Epithelial cell of esophagus (primary cell): ENCODE measurements at regions not wholly inside any gene's neighbourhood (a gene's known extent, or its start where the extent isn't known, plus 50 kb on each side); places are given as distances from the start of the nearest gene placed in this dataset.

Source experiments
- DNase-seq: peaks from one replicate; pipeline ENCODE4 v3.0.0; 2010; ENCODE audit warnings: low read depth
- H3K4me3 ChIP-seq: 2 replicates; pipeline ENCODE4 v1.5.1; 2011; ENCODE audit warnings: mild to moderate bottlenecking, low read length, control low read depth
- TF ChIP-seq, protein P1 (sequence below): IDR thresholded peaks from 2 replicates; pipeline ENCODE4 v1.5.1; 2011; ENCODE audit warnings: low read depth, mild to moderate bottlenecking, low read length, control low read depth, inconsistent platforms; ENCODE audit not compliant: insufficient read depth; ENCODE audit errors: missing control alignments

DNA sequence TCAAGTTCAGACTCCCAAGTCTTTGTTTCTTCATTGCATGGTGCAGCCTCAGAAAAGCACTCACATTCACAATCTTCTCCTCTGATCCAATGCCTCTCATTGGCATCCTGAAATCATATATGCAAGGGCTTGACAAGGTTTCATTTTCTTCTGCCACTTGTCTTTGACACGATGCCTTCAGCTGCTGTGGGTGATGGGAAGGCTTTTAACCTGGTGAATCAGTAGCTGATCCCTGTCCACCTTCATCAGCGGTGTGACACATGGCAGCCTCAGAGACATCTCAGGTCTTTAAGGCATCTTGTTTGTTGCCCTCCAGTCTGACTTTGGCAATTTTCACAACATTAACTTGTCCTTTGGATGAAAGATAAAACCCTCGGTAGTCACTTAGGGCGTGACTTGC is 147.2 kb downstream of the PRELID2 start:
- TF ChIP-seq, protein P1, sequence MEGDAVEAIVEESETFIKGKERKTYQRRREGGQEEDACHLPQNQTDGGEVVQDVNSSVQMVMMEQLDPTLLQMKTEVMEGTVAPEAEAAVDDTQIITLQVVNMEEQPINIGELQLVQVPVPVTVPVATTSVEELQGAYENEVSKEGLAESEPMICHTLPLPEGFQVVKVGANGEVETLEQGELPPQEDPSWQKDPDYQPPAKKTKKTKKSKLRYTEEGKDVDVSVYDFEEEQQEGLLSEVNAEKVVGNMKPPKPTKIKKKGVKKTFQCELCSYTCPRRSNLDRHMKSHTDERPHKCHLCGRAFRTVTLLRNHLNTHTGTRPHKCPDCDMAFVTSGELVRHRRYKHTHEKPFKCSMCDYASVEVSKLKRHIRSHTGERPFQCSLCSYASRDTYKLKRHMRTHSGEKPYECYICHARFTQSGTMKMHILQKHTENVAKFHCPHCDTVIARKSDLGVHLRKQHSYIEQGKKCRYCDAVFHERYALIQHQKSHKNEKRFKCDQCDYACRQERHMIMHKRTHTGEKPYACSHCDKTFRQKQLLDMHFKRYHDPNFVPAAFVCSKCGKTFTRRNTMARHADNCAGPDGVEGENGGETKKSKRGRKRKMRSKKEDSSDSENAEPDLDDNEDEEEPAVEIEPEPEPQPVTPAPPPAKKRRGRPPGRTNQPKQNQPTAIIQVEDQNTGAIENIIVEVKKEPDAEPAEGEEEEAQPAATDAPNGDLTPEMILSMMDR: no peak

DNA sequence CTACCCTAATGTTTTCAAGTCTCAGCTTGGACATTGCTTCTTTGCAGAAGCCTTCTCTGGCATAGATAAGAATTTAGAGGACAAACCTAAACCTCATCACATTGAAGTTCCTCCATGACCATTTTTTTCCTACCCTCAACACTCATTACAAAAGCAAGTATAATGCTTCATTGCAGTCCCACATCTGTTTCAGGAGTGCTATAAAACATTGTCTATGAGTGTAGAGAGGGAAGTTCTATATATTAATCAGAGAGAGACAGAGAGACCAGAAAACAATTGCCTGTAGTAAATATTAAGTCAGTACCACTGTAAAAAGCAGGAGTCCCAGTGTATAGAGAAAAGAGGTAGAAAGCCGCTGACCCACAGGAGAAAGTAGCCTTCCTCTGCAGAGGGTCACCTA is 149.7 kb downstream of the PRELID2 start:
- H3K4me3 ChIP-seq: no peak overlapping the region
- TF ChIP-seq, protein P1: no peak
- DNase-seq: no peak

More for the DNA sequence above, 147.2 kb downstream of the PRELID2 start:
- no peak for DNase-seq
- no peak overlapping the region for H3K4me3 ChIP-seq

DNA sequence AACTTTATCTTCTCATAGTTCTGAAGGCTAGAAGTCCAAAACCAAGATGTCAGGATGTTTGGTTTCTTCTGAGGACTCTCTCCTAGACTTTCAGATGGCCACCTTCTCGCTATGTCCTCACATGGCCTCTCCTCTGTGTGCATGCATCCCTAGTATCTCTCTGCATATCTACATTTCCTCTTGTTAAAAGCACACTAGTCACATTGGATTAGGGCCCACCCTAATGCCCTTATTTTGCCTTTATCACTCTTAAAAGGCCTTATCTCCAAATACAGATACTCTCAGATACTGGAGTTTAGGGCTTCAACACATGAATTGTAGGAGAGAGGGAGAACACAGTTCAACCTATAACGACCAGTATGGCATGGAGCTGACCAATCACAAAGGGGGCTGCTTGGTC is 151.7 kb downstream of the PRELID2 start:
- no peak overlapping the region for H3K4me3 ChIP-seq
- TF ChIP-seq, protein P1: no peak
- DNase-seq: no peak

DNA sequence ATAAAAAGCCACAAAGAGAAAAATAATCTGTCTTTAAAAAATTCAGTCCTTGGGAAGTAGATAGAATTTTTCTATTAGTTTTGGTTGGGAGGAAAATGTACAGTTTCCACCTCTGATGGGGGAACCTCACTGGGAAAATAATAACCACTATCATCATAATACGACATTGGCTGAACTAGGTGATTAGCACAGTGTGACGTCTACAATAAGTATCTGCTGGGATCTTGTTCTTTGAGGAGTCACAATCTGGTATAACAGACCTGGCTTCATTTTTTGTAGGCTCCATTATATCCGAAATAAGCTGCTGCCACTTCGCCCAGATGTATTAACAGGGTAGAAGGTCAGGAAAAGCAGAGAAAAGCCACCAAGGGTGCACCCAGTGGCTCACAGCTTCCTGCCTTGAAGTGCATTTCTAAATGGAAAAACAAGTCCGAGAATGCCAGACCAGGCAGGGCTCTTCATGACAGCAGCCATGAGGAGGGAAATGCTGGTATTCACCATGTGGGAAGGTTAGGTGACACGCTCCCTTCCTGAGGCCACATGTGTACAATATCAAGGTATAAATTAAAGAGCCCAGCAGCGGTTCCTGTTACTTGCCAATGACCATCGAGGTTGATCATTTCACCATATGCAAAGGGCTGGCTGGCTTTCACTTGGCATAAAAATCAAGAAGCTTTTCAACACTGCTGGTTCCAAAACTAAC is 152.8 kb downstream of the PRELID2 start:
- TF ChIP-seq, protein P1: no peak
- DNase-seq: no peak
- no peak overlapping the region for H3K4me3 ChIP-seq

DNA sequence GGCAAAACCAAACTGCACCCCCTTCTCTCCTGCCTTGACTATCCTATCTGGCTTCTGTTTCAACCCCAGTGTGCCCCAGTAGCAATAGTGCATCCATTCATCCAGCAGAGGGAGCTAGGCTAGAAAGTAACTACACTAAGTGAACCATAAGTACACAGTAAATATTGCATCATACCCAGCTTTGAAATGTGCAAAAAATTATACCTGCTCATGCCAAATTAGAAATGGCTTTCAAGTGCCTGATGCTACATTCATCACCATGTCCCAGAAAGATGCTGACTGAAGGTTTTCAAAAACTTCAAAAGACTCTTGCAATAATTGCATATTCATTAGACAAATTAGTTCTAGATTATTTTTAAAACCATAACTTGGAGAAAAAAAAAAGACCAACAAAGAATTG is 153.5 kb downstream of the PRELID2 start:
- H3K4me3 ChIP-seq: no peak overlapping the region
- TF ChIP-seq, protein P1: peak; percentile 95
- peak; percentile 83 for DNase-seq

DNA sequence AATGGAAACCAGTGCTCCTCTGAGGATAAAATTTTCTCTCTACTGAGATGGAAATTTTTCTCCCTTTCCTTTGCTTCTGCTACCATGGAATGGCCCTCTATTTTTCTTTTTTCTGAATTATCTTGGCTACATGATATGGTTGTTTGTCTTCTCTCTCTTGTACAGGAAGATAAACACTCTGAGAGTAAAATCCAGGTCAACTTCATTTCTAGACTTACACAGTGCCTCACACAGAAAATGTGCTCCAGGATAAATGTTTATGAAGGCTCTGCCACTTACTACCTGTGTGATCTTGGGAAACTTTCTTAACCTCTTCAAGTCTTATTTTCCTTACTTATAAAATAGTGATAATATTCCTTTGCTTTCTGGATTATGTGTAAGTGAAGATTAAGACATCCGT is 153.9 kb downstream of the PRELID2 start:
- no peak for DNase-seq
- TF ChIP-seq, protein P1: no peak
- no peak overlapping the region for H3K4me3 ChIP-seq

DNA sequence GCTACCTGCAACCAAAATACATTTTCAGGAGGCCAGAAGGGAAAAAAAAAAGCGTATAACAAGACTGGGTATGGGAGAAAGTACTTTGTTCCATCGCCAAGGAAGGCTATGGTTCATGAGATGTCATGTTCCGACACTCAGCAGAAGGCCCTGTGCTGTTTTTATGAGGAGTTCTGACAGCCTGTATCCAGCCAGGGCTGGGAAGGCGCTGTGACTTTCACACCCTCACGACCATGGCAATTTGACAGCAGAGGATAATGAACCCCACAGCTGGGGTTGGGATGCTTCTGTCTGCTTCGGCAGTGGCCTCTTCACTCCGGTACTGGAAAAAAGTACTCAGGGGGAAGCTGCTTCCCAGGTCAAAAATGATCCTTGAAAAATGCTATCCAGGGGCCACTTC is 154.4 kb downstream of the PRELID2 start:
- TF ChIP-seq, protein P1: no peak
- no peak overlapping the region for H3K4me3 ChIP-seq
- DNase-seq: no peak
